ENCODE measurements at regions not wholly inside any gene's neighbourhood (a gene's known extent, or its start where the extent isn't known, plus 50 kb on each side); places are given as distances from the start of the nearest gene placed in this dataset.

GRCh38 chrX:45347877-45348276, 147.2 kb upstream of the DIPK2B start:
- no peak for TF ChIP-seq CTCF (optimal IDR thresholded peaks at IDR 0.05 in 1 of 3, IDR thresholded peaks at IDR 0.05 in 1 of 3, conservative IDR thresholded peaks at IDR 0.05 in 1 of 3; ENCODE audit: extremely low read depth in 1 of 3, insufficient read depth in 2 of 3, low read length in 3 of 3)
- no peak for TF ChIP-seq EZH2 (IDR thresholded peaks at IDR 0.05; ENCODE audit: low read length)
